ENCODE measurements at regions not wholly inside any gene's neighbourhood (a gene's known extent, or its start where the extent isn't known, plus 50 kb on each side); places are given as distances from the start of the nearest gene placed in this dataset.

DNA sequence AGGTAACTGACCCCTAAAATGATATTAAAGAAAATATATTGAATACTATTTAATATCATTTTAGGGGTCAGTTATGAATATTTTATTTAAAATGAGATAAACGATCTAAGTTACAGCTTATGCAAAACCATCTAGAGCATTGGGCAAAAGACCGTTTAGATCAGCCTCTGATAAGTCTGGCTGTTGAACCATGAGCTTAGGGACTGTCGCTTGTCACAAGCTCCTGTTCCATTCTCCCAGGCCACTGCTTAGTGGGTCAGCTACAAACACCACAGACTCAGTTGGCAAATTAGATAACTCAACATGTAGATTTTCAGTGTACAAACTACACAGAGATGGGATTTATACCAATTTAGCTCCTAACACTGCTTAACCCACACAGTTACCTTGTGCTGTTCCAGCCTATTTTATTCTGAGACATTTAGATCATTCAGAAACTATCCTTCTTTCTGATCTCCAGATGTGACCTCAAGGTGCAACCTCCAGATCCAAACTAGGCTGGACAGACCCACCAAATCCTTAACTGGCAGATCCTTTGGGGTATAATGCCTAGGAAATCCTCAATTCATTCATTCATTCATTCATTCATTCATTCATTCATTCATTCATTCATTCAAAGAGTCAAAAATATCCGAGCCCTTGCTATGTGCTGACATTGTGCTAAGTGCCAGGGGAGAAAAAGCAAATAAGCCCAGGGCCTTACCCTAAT lies 82.8 kb downstream of the HRH4 start:
- Histone ChIP-seq H3K9ac (ENCODE audit: low read depth, low read length, poor library complexity, severe bottlenecking) (peak overlapping the region; percentile 72), H3K27me3 (ENCODE audit: insufficient read depth, low read length, poor library complexity, severe bottlenecking) (no peaks in the 10 kb centered on the region), H3K4me2 (ENCODE audit: low read depth, low read length, poor library complexity, severe bottlenecking) (peak overlapping the region; percentile 66), H3K4me3 (ENCODE audit: low read length, poor library complexity, severe bottlenecking) (peak overlapping the region; percentile 46), H3F3A (ENCODE audit: low read depth) (peaks cover 4% of the 10 kb centered on the region; the same call in 1 of the 2 replicates), H3K79me2 (ENCODE audit: insufficient read depth, low read length) (no peaks in the 10 kb centered on the region), H3K4me1 (ENCODE audit: insufficient read depth, low read length, poor library complexity, severe bottlenecking) (peaks cover 59% of the 10 kb centered on the region), H4K20me1 (ENCODE audit: insufficient read depth, low read length, poor library complexity, severe bottlenecking) (no peaks in the 10 kb centered on the region), H2AFZ (ENCODE audit: low read length) (peak overlapping the region; percentile 62), H3K9me3 (ENCODE audit: insufficient read depth, low read depth, low read length) (no peaks in the 10 kb centered on the region), H3K9me2 (replicated peaks; ENCODE audit: low read depth, low read length) (no peaks in the 10 kb centered on the region), H3K36me3 (ENCODE audit: insufficient read depth, low read length) (no peaks in the 10 kb centered on the region)
- TF ChIP-seq, protein P1, sequence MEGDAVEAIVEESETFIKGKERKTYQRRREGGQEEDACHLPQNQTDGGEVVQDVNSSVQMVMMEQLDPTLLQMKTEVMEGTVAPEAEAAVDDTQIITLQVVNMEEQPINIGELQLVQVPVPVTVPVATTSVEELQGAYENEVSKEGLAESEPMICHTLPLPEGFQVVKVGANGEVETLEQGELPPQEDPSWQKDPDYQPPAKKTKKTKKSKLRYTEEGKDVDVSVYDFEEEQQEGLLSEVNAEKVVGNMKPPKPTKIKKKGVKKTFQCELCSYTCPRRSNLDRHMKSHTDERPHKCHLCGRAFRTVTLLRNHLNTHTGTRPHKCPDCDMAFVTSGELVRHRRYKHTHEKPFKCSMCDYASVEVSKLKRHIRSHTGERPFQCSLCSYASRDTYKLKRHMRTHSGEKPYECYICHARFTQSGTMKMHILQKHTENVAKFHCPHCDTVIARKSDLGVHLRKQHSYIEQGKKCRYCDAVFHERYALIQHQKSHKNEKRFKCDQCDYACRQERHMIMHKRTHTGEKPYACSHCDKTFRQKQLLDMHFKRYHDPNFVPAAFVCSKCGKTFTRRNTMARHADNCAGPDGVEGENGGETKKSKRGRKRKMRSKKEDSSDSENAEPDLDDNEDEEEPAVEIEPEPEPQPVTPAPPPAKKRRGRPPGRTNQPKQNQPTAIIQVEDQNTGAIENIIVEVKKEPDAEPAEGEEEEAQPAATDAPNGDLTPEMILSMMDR (conservative IDR thresholded peaks at IDR 0.05; ENCODE audit: low read length) = no peak
- no peak for TF ChIP-seq EZH2phosphoT487 (IDR thresholded peaks at IDR 0.05; ENCODE audit: borderline replicate concordance)

DNA sequence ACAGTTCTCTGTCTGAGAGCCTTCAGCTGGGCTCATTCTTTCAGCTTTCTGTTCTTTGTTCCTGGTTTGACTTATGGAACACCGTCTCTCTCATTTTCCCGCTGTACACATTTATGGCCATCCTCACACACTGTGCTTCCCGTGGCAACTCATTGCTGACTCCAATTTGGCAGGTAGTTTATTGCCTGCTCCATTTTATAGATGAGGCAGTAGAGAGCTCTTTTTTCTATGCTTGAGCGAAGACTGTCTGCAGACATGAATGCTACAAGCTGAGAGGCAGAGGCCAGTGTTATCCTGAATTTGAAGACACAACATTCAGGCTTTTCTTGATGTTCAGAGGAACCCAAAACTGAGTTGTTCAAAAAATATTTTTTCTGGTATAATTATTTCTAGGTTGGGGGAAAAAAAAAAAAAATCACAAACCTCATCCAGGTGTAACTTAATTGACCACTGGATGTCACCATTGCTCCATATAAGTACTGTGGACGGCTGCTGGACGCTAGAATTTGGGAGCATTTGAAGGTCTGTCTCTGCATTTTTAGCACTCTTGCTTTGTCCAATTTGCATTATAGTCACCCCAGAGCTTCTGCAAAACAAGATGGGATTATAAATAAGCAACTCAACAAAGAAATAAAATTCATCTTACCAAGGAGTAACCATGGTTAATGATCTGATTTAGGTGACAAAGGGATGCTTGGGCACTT lies 83.5 kb downstream of the HRH4 start:
- Histone ChIP-seq H3K36me3 (ENCODE audit: insufficient read depth, low read length) (no peaks in the 10 kb centered on the region), H3K9me3 (ENCODE audit: insufficient read depth, low read depth, low read length) (no peaks in the 10 kb centered on the region), H3K4me3 (ENCODE audit: low read length, poor library complexity, severe bottlenecking) (no peak overlapping the region), H3K27me3 (ENCODE audit: insufficient read depth, low read length, poor library complexity, severe bottlenecking) (no peaks in the 10 kb centered on the region), H2AFZ (ENCODE audit: low read length) (peak overlapping the region; percentile 62; the same call in 1 of the 2 replicates), H3K9me2 (replicated peaks; ENCODE audit: low read depth, low read length) (no peaks in the 10 kb centered on the region), H3K9ac (ENCODE audit: low read depth, low read length, poor library complexity, severe bottlenecking) (peak overlapping the region; percentile 72), H3K4me1 (ENCODE audit: insufficient read depth, low read length, poor library complexity, severe bottlenecking) (peaks cover 52% of the 10 kb centered on the region), H3K4me2 (ENCODE audit: low read depth, low read length, poor library complexity, severe bottlenecking) (peak overlapping the region; percentile 66), H4K20me1 (ENCODE audit: insufficient read depth, low read length, poor library complexity, severe bottlenecking) (no peaks in the 10 kb centered on the region), H3F3A (ENCODE audit: low read depth) (no peaks in the 10 kb centered on the region), H3K79me2 (ENCODE audit: insufficient read depth, low read length) (no peaks in the 10 kb centered on the region)
- TF ChIP-seq, protein P1 (conservative IDR thresholded peaks at IDR 0.05; ENCODE audit: low read length) = peak; percentile 81
- no peak for TF ChIP-seq EZH2phosphoT487 (IDR thresholded peaks at IDR 0.05; ENCODE audit: borderline replicate concordance)

DNA sequence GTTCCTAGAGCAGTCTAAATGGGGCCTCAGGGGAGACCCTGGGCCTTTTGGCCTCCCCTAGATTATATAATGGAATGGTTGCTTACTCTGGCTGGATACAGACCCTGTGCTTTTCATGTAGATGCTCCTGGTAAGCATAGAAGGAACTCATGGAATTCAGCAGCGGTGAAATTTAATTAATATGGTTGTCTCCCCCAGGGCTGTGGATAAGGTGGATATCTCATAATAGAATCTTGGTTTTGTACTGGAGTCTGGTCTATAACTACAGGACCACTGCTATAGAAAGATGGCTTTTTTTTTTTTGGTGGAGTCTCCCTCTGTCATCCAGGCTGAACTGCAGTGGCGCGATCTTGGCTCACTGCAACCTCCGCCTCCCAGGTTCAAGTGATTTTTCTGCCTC lies 84.5 kb downstream of the HRH4 start:
- Histone ChIP-seq H4K20me1 (ENCODE audit: insufficient read depth, low read length, poor library complexity, severe bottlenecking) (no peaks in the 10 kb centered on the region), H3K27me3 (ENCODE audit: insufficient read depth, low read length, poor library complexity, severe bottlenecking) (no peaks in the 10 kb centered on the region), H3F3A (ENCODE audit: low read depth) (no peaks in the 10 kb centered on the region), H3K4me3 (ENCODE audit: low read length, poor library complexity, severe bottlenecking) (no peak overlapping the region), H3K79me2 (ENCODE audit: insufficient read depth, low read length) (no peaks in the 10 kb centered on the region), H2AFZ (ENCODE audit: low read length) (peak overlapping the region; percentile 3), H3K9me2 (replicated peaks; ENCODE audit: low read depth, low read length) (no peaks in the 10 kb centered on the region), H3K9ac (ENCODE audit: low read depth, low read length, poor library complexity, severe bottlenecking) (peak overlapping the region; percentile 7), H3K9me3 (ENCODE audit: insufficient read depth, low read depth, low read length) (no peaks in the 10 kb centered on the region), H3K4me1 (ENCODE audit: insufficient read depth, low read length, poor library complexity, severe bottlenecking) (peaks cover 43% of the 10 kb centered on the region), H3K4me2 (ENCODE audit: low read depth, low read length, poor library complexity, severe bottlenecking) (no peak overlapping the region), H3K36me3 (ENCODE audit: insufficient read depth, low read length) (no peaks in the 10 kb centered on the region)
- TF ChIP-seq EZH2phosphoT487 (IDR thresholded peaks at IDR 0.05; ENCODE audit: borderline replicate concordance) = no peak
- TF ChIP-seq, protein P1 (conservative IDR thresholded peaks at IDR 0.05; ENCODE audit: low read length) = no peak

All from Loucy (cell line).